Activated B cell treated with CpG ODN at 0.5 μM for 24 hours (primary cell): ENCODE measurements at regions not wholly inside any gene's neighbourhood (a gene's known extent, or its start where the extent isn't known, plus 50 kb on each side); places are given as distances from the start of the nearest gene placed in this dataset.

Source experiments
- ATAC-seq: fragments of 200-7000 bp; cut with Tn5 transposase; one replicate; pipeline ENCODE4 v1.10.0; 2021; ENCODE audit warnings: low read depth, mild to moderate bottlenecking, moderate library complexity
- CTCF ChIA-PET: fragments of 350-600 bp; sonication (Branson Sonifier 250); formaldehyde crosslinking; loops from one replicate; lab custom pipeline; 2021; ENCODE audit warnings: antibody characterized with exemption; lab: Charles Lee
- POLR2A ChIA-PET: fragments of 350-600 bp; sonication (Branson Sonifier 250); formaldehyde crosslinking; loops from one replicate; lab custom pipeline; 2021; ENCODE audit warnings: antibody characterized with exemption; lab: Charles Lee
- DNase-seq: peaks from one replicate; pipeline ENCODE4 v3.0.0; 2022
- H3K27ac Mint-ChIP-seq: one replicate; pipeline ENCODE4 v1.8.0; 2020; ENCODE audit warnings: mixed read lengths
- H3K27me3 Mint-ChIP-seq: one replicate; pipeline ENCODE4 v1.8.0; 2021; ENCODE audit warnings: mixed read lengths
- H3K36me3 Mint-ChIP-seq: one replicate; pipeline ENCODE4 v1.8.0; 2021; ENCODE audit warnings: low read depth, mixed read lengths
- H3K4me1 Mint-ChIP-seq: one replicate; pipeline ENCODE4 v1.8.0; 2021; ENCODE audit warnings: mixed read lengths
- H3K4me3 Mint-ChIP-seq: one replicate; pipeline ENCODE4 v1.8.0; 2020; ENCODE audit warnings: mild to moderate bottlenecking, mixed read lengths
- H3K9me3 Mint-ChIP-seq: one replicate; pipeline ENCODE4 v1.8.0; 2020; ENCODE audit warnings: mixed read lengths
- CTCF ChIP-seq: fragments of 200-600 bp; IDR thresholded peaks from one replicate; pipeline ENCODE4 v1.8.0; 2022; ENCODE audit warnings: antibody characterized with exemption, mild to moderate bottlenecking
- intact Hi-C: fragments of 100-400 bp; cut with micrococcal nuclease; formaldehyde crosslinking; loops from one replicate; pipeline ENCODE4 v1.15.1; 2024

DNA sequence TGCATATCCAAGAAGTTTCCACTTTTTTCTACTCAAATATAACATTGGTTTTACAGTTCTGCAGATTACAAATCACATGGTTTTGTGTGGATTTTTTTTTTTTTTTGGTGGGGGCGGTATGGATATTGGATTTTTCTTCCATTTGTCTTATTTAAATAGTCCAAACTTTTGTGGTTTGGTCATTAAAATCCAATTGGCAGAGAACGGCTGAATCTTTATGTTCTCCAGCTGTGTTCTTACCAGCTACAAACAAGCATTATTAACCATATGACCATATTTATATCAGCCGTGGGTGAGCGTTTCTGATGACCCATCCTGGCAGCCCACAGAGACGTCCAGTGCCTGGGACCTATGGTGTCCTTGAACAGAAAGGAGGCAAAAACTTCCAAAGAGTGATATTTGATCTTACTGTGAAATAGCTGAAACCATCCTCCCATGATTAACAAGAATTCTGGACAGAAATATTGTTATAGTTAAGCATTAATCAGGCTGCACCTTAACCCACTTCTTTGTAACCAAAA, 200.4 kb downstream of the LYPLAL1 start:
- Mint-ChIP-seq H3K9me3 (no peaks in the 10 kb centered on the region), H3K4me1 (no peaks in the 10 kb centered on the region), H3K36me3 (no peaks in the 10 kb centered on the region), H3K27ac (no peak overlapping the region), H3K4me3 (no peak overlapping the region), H3K27me3 (no peaks in the 10 kb centered on the region)
- DNase-seq (no peak), ATAC-seq (no peak)
- no peak for TF ChIP-seq CTCF
- intact Hi-C loops: no loop called here
- CTCF ChIA-PET: no interaction called here
- POLR2A ChIA-PET: interaction anchor here (0.7 kb wide), 1 partner anchor 207 kb away, joined by 4 read pairs; no protein-coding TSS in a partner anchor

DNA sequence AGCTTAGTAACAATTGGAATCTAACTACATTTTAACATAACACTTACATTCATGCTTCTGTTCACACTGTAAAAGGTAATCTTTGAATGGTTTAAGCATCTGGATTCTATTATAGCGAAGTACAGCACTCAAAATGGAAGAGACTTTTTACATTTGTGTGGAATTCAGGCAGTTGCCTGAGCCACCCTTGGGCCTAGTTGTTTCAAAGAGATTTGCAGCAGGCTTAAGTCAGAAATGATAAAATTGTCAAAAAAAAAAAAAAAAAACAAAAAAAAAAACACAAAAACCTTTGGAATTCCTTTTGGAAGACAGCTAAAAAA, 199.9 kb downstream of the LYPLAL1 start:
- CTCF ChIA-PET: no interaction called here
- Mint-ChIP-seq H3K36me3 (no peaks in the 10 kb centered on the region), H3K27ac (no peak overlapping the region)

DNA sequence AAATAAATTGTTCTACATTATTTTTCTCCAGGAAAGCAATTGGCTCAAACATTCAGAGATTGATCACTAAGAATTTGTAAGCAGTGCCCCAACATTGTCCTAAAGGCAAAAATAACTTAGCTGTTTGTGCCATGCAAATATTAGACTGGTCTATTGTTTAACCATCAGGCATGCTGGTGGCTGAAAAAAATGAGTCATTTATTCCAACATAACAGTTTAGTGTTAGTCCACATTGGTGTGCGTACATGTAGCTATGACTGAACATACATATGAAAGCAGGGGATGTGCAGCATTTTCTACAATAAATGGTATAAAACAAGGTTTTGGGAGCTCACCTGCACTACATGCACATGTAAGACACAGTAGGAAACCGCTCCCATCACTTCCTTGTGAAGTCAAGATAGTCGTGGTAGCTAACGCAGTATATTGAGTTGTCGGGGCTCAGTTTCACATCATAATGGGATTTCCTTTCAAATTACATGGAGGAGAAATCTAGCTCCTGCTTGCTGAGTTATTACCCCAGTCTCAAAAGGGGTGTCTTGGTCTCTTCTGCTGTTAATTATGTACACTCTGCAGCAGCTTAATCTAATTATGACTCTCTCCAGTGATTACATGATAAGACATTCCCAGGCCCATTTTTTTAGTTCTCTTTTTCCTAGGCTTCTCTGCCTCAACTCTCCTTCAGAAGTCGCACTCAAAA, 199.4 kb downstream of the LYPLAL1 start:
- no peak overlapping the region for H3K4me3 Mint-ChIP-seq
- POLR2A ChIA-PET: interaction anchor here (0.7 kb wide), 1 partner anchor 206 kb away, joined by 4 read pairs; no protein-coding TSS in a partner anchor

More for the DNA sequence above, 199.9 kb downstream of the LYPLAL1 start:
- DNase-seq: no peak
- Mint-ChIP-seq H3K9me3 (no peaks in the 10 kb centered on the region), H3K4me3 (no peak overlapping the region), H3K27me3 (no peaks in the 10 kb centered on the region), H3K4me1 (no peaks in the 10 kb centered on the region)
- POLR2A ChIA-PET: interaction anchor here (0.7 kb wide), 1 partner anchor 207 kb away, joined by 4 read pairs; no protein-coding TSS in a partner anchor
- TF ChIP-seq CTCF: no peak
- intact Hi-C loops: no loop called here
- no peak for ATAC-seq

GRCh38 chr1:219371471-219371870, 197.8 kb downstream of the LYPLAL1 start:
- no peaks in the 10 kb centered on the region for H3K9me3 Mint-ChIP-seq
- H3K36me3 Mint-ChIP-seq: no peaks in the 10 kb centered on the region
- ChIA-PET CTCF (no interaction called here), POLR2A (no interaction called here)
- H3K4me1 Mint-ChIP-seq: no peaks in the 10 kb centered on the region
- TF ChIP-seq CTCF: no peak
- H3K4me3 Mint-ChIP-seq: no peak overlapping the region
- intact Hi-C loops: no loop called here
- no peak overlapping the region for H3K27ac Mint-ChIP-seq
- no peaks in the 10 kb centered on the region for H3K27me3 Mint-ChIP-seq
- no peak for DNase-seq
- ATAC-seq: no peak

More for the DNA sequence above, 199.4 kb downstream of the LYPLAL1 start:
- H3K27me3 Mint-ChIP-seq: no peaks in the 10 kb centered on the region
- ATAC-seq: no peak
- no peak overlapping the region for H3K27ac Mint-ChIP-seq
- no peak for TF ChIP-seq CTCF
- intact Hi-C loops: no loop called here
- CTCF ChIA-PET: no interaction called here
- no peak for DNase-seq
- H3K9me3 Mint-ChIP-seq: no peaks in the 10 kb centered on the region
- H3K36me3 Mint-ChIP-seq: no peaks in the 10 kb centered on the region
- no peaks in the 10 kb centered on the region for H3K4me1 Mint-ChIP-seq

DNA sequence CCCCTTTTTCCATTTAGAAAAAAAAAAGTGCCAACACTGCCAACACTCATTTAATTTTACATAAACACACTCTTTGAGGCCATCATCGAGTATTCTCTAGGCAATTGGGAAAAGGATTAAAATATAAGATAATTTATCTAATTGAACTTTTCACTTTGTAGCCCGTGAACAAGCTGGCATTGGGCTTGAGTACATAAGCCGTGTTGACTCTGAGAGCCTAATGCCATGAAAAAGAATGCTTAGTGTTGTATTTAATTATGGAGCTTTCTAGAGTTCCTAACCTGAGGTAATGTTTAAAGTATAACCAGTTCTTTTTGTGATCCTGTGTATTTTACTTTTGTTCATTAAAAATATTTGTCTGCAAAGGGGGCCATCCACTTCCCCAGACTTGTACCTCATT, 193.8 kb downstream of the LYPLAL1 start:
- ATAC-seq (no peak), DNase-seq (no peak)
- H3K4me1 Mint-ChIP-seq: no peaks in the 10 kb centered on the region
- TF ChIP-seq CTCF: no peak
- H3K4me3 Mint-ChIP-seq: no peak overlapping the region
- no peaks in the 10 kb centered on the region for H3K27me3 Mint-ChIP-seq
- CTCF ChIA-PET: no interaction called here
- POLR2A ChIA-PET: no interaction called here
- intact Hi-C loops: no loop called here
- H3K27ac Mint-ChIP-seq: no peak overlapping the region
- no peaks in the 10 kb centered on the region for H3K36me3 Mint-ChIP-seq
- no peaks in the 10 kb centered on the region for H3K9me3 Mint-ChIP-seq
